T-cell (primary cell): ENCODE measurements at regions not wholly inside any gene's neighbourhood (a gene's known extent, or its start where the extent isn't known, plus 50 kb on each side); places are given as distances from the start of the nearest gene placed in this dataset.

ENCODE experiments used
- ATAC-seq, 4 experiments: fragments of 200-7000 bp in 3 of 4; fragments of 150-1000 bp in 1 of 4; cut with Tn5 transposase; replicated peaks in 1 of 4; 1 replicate in 3 of 4; 2 replicates in 1 of 4; pipeline ENCODE4 v1.10.0; 2021; ENCODE audit warnings: moderate library complexity in 3 of 4, mild to moderate bottlenecking in 2 of 4, moderate number of reproducible peaks in 1 of 4
- CTCF ChIA-PET, 2 donors: fragments of 300-600 bp; sonication (Branson Sonifier 250); formaldehyde crosslinking; loops; one replicate each; lab custom pipeline; 2022; ENCODE audit warnings: antibody characterized with exemption in 2 of 2; lab: Charles Lee
- POLR2A ChIA-PET, 2 donors: fragments of 300-600 bp; sonication (Branson Sonifier 250); formaldehyde crosslinking; loops; one replicate each; lab custom pipeline; 2022; ENCODE audit warnings: antibody characterized with exemption in 2 of 2; lab: Charles Lee
- DNase-seq, 35 experiments: peaks; one replicate each; pipeline versions ENCODE4 v3.0.0 to v3.0.0-alpha.2; 2013 to 2023
- H3K27ac ChIP-seq: one replicate; pipeline ENCODE4 v1.5.1; 2013; ENCODE audit warnings: low read length
- H3K27me3 ChIP-seq, 2 experiments: replicated peaks in 1 of 2; 1 replicate in 1 of 2; 2 replicates in 1 of 2; pipeline versions ENCODE4 v1.6.1 to v1.7.0; 2013; ENCODE audit warnings: low read length in 1 of 2, mixed read lengths in 1 of 2; ENCODE audit not compliant: control insufficient read depth in 2 of 2, insufficient read depth in 2 of 2; ENCODE audit errors: extremely low read depth in 1 of 2
- H3K36me3 ChIP-seq, 2 donors: 1 replicate in 1 of 2; 2 replicates in 1 of 2; pipeline versions ENCODE4 v1.6.1 to v1.7.0; 2013; ENCODE audit warnings: low read length in 1 of 2; ENCODE audit not compliant: control insufficient read depth in 2 of 2, insufficient read depth in 1 of 2; ENCODE audit errors: extremely low read depth in 1 of 2
- H3K4me1 ChIP-seq, 2 experiments: 1 replicate in 1 of 2; 2 replicates in 1 of 2; pipeline versions ENCODE4 v1.6.1 to v1.7.0; 2013; ENCODE audit warnings: low read length in 2 of 2, mixed read lengths in 1 of 2; ENCODE audit not compliant: insufficient read depth in 2 of 2, control insufficient read depth in 1 of 2; ENCODE audit errors: extremely low read depth in 1 of 2
- H3K4me3 ChIP-seq, 2 donors: 1 replicate in 1 of 2; 2 replicates in 1 of 2; pipeline versions ENCODE4 v1.5.1 to v1.7.0; 2013; ENCODE audit warnings: mild to moderate bottlenecking in 2 of 2, low read length in 1 of 2, moderate library complexity in 1 of 2; ENCODE audit not compliant: control insufficient read depth in 1 of 2; ENCODE audit errors: extremely low read depth in 1 of 2
- H3K9me3 ChIP-seq: 2 replicates; pipeline ENCODE4 v1.7.0; 2013
- H3K27ac Mint-ChIP-seq, 2 donors: one replicate each; pipeline ENCODE4 v1.8.0; 2020 to 2021; ENCODE audit warnings: mild to moderate bottlenecking in 2 of 2, mixed read lengths in 2 of 2
- H3K27me3 Mint-ChIP-seq, 2 donors: one replicate each; pipeline ENCODE4 v1.8.0; 2021 to 2022; ENCODE audit warnings: mixed read lengths in 2 of 2
- H3K36me3 Mint-ChIP-seq: one replicate; pipeline ENCODE4 v1.8.0; 2021; ENCODE audit warnings: mixed read lengths
- H3K4me1 Mint-ChIP-seq, 3 donors: one replicate each; pipeline ENCODE4 v1.8.0; 2020 to 2022; ENCODE audit warnings: mixed read lengths in 3 of 3, mild to moderate bottlenecking in 1 of 3
- H3K4me3 Mint-ChIP-seq, 3 donors: one replicate each; pipeline ENCODE4 v1.8.0; 2020 to 2022; ENCODE audit warnings: mild to moderate bottlenecking in 3 of 3, mixed read lengths in 3 of 3, moderate library complexity in 3 of 3
- H3K9me3 Mint-ChIP-seq, 3 donors: one replicate each; pipeline ENCODE4 v1.8.0; 2020 to 2022; ENCODE audit warnings: mixed read lengths in 3 of 3
- WGBS: methylation state at CpG from one replicate; pipeline ENCODE4 v1.1.5; 2013; ENCODE audit warnings: missing lambda C conversion rate; ENCODE audit not compliant: insufficient coverage; 5-methylcytosine and 5-hydroxymethylcytosine counted together

DNA sequence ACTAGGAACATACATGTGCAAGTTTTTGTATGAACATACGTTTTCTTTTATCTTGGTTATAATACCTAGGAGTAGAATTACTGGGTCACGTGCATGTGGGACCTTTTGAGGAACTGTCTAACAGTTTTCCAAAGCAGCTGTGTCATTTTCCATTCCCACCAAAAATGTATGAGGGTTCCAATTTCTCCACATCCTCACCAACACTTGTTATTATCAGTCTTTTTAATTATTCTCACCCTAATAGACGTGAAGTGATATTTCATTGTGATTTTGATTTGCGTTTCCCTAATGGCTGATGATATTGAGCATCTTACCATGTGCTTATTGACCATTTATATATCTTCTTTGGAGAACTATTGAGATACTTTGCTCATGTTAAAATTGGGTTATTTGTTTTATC, 162.1 kb downstream of the CHST1 start:
- H3K4me3 ChIP-seq, result no peak overlapping the region
- H3K27me3 ChIP-seq, result peaks cover 2 to 24% of the 10 kb centered on the region in 2 experiments
- ChIA-PET POLR2A (no interaction called here), CTCF (no interaction called here)
- Mint-ChIP-seq H3K27ac (no peak overlapping the region), H3K36me3 (no peaks in the 10 kb centered on the region), H3K4me3 (no peak overlapping the region), H3K27me3 (peaks cover 30 to 36% of the 10 kb centered on the region in 2 donors), H3K4me1 (no peaks in the 10 kb centered on the region), H3K9me3 (peaks cover 4 to 5% (median 4%) of the 10 kb centered on the region in 3 donors)
- H3K9me3 ChIP-seq, result no peaks in the 10 kb centered on the region
- no peaks in the 10 kb centered on the region for H3K36me3 ChIP-seq
- no CpG with 5 or more reads among the region's 4 CpGs for WGBS
- ATAC-seq (no peak), DNase-seq (no peak)
- no peak overlapping the region for H3K27ac ChIP-seq
- no peaks in the 10 kb centered on the region for H3K4me1 ChIP-seq

DNA sequence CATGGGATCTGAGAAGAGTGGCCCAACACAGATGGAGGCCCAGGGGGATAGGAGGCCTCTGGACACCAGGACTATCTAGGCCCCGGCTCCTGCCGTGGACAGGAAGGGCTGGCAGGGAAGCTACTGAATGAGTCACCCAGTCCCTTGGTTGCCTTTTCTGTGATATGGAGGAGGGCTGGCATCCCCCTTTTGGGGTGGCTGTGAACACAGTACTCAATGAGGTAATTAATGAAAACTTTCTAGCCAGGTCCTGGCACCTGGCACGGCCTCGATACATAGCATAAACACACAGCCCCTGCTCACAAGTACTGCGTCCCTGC, 163.2 kb downstream of the CHST1 start:
- CTCF ChIA-PET, result no interaction called here
- Histone ChIP-seq H3K27me3 (peaks cover 2 to 16% of the 10 kb centered on the region in 2 experiments), H3K4me1 (no peaks in the 10 kb centered on the region), H3K27ac (no peak overlapping the region), H3K4me3 (no peak overlapping the region), H3K36me3 (no peaks in the 10 kb centered on the region), H3K9me3 (no peaks in the 10 kb centered on the region)
- Mint-ChIP-seq H3K27ac (no peak overlapping the region), H3K4me1 (no peaks in the 10 kb centered on the region), H3K4me3 (no peak overlapping the region), H3K27me3 (peaks cover 30 to 38% of the 10 kb centered on the region in 2 donors), H3K9me3 (peaks cover 4 to 10% (median 7%) of the 10 kb centered on the region in 3 donors), H3K36me3 (no peaks in the 10 kb centered on the region)
- 88% methylated on average over 5 of the region's 5 CpGs for WGBS
- ATAC-seq, result no peak
- DNase-seq, result no peak
- POLR2A ChIA-PET, result no interaction called here

DNA sequence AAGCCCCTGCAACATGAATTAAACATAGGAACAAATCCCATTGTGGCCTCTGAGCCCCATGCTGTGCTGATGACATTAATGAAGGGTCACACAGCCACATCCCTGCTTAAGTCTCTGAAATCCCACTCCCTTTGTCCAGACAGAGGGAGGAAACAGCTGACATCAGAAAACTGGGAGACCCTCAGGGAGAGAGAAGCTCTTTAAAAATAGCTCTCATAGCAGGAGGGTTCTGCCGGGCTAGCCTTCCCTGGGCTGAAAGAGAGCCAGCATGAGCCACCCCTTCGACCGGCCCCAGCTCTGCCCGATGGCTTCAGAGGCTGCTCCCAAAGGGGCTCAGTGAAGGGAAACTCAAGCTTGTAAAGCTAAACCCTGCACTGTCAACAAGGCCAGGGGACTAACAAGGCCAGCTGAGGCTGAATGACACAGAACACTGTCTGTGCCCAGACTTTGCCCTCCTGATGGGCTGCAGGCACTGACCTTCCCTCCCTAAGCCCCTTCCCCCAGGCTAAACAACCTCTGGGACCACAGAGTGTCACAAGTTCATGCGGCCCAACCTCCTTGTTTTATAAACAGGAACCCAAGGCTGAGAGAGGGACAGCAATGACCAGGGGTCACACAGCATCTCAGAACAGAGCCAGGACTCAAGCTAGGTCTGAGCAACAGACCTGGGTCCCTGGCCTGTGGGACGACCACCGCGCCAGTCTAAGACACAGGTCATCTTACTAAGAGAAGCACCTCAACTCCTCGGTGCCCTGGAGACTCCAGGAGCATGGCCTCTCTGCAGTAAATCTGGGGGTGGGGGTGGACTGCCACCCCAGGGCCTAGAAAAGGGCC, 163.8 kb downstream of the CHST1 start:
- H3K4me3 Mint-ChIP-seq, result no peak overlapping the region
- no peaks in the 10 kb centered on the region for H3K9me3 ChIP-seq
- ChIA-PET CTCF (no interaction called here), POLR2A (no interaction called here)
- H3K27ac ChIP-seq, result no peak overlapping the region
- no peaks in the 10 kb centered on the region for H3K36me3 Mint-ChIP-seq
- H3K27me3 ChIP-seq, result peaks cover 2 to 16% of the 10 kb centered on the region in 2 experiments
- H3K4me1 Mint-ChIP-seq, result no peaks in the 10 kb centered on the region
- ATAC-seq (no peak), DNase-seq (no peak)
- no peaks in the 10 kb centered on the region for H3K4me1 ChIP-seq
- H3K36me3 ChIP-seq, result no peaks in the 10 kb centered on the region
- H3K9me3 Mint-ChIP-seq, result peaks cover 4 to 10% (median 7%) of the 10 kb centered on the region in 3 donors
- no peak overlapping the region for H3K27ac Mint-ChIP-seq
- WGBS, result 72% methylated on average over 7 of the region's 9 CpGs
- H3K27me3 Mint-ChIP-seq, result peaks cover 31 to 40% of the 10 kb centered on the region in 2 donors
- no peak overlapping the region for H3K4me3 ChIP-seq

DNA sequence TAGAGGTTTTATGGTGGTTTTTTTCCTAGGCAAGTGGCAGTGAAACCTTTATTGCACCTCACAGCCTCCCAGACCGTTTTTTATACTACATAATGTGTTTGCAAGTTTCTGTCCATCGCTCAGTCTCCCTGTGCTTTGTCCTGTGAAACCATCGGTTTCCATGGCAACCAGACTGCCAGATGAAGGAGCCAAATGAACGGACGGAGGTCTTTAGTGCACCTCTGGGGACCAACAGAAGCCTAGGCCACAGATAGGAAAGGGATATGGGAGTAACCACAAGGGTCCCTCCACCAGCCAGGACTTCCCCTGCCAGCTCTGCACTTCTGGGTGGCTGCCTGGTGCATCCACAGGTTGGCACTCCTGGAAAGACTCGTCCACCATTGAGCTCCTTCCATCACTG, 165.0 kb downstream of the CHST1 start:
- Mint-ChIP-seq H3K27me3 (peaks cover 29 to 39% of the 10 kb centered on the region in 2 donors), H3K36me3 (no peaks in the 10 kb centered on the region), H3K4me3 (no peak overlapping the region), H3K9me3 (peaks cover 4 to 10% (median 7%) of the 10 kb centered on the region in 3 donors), H3K4me1 (no peaks in the 10 kb centered on the region), H3K27ac (no peak overlapping the region)
- DNase-seq (no peak), ATAC-seq (no peak)
- CTCF ChIA-PET, result no interaction called here
- H3K4me3 ChIP-seq, result no peak overlapping the region
- H3K9me3 ChIP-seq, result no peaks in the 10 kb centered on the region
- POLR2A ChIA-PET, result no interaction called here
- 63% methylated on average over 4 of the region's 6 CpGs for WGBS
- H3K27ac ChIP-seq, result no peak overlapping the region
- no peaks in the 10 kb centered on the region for H3K4me1 ChIP-seq
- H3K27me3 ChIP-seq, result peaks cover 2 to 16% of the 10 kb centered on the region in 2 experiments
- H3K36me3 ChIP-seq, result no peaks in the 10 kb centered on the region

DNA sequence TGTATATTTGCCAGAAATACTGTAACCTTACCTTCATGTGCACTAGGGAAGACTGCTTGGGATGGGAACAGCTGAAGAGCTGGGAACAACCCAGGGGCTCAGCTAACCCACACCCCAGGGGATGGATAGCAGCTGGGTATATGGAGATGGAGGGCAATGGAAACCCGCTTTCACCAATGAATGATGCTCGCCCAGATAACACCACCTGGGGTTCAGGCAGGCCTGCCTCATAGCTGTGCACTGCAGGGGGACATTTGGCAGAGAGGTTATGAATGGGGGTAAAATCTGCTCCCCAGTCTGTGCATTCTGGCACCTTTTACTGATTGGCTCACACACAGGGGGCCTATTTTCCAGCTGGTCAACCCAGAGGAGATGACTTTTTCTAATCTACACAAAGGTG, 170.7 kb downstream of the CHST1 start:
- peaks cover 2 to 11% (median 6%) of the 10 kb centered on the region in 3 donors for H3K9me3 Mint-ChIP-seq
- CTCF ChIA-PET, result no interaction called here

DNA sequence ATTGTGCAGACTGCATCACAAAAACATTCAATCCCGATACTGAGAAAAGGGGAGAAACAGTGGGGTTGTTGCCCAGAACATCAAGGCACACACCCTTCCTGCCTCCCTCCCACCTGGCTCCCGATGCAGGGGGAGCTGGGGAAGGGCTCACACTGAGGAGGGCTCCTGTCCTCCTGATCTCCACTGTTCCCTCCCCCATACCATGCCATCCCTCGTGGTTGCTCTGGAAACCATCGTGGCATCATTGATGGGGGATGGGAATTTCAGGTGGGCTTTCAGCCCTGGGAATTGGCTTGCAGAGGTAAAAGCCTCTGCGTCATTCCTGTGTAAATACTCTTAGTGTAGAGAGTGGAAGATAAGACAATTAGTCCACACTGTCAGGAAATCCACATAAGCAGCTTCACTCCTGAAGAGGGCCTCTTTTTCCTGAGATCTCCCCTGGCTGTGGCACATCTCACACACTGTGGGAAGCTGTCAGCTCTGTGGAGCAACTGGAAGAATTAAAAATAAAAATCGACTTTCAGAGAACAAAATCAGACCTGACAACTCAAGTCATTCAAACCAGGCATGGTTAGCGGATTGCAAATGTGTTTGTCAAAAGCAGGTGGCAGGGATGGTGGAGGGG, 176.0 kb downstream of the CHST1 start:
- H3K4me3 Mint-ChIP-seq, result no peak overlapping the region
- Histone ChIP-seq H3K27me3 (peaks cover 0 to 7% of the 10 kb centered on the region in 2 experiments), H3K36me3 (no peaks in the 10 kb centered on the region), H3K9me3 (no peaks in the 10 kb centered on the region), H3K4me1 (no peaks in the 10 kb centered on the region), H3K4me3 (no peak overlapping the region), H3K27ac (no peak overlapping the region)
- H3K27ac Mint-ChIP-seq, result no peak overlapping the region
- H3K4me1 Mint-ChIP-seq, result no peaks in the 10 kb centered on the region
- ChIA-PET CTCF (no interaction called here), POLR2A (no interaction called here)
- no peaks in the 10 kb centered on the region for H3K36me3 Mint-ChIP-seq
- peaks cover 0 to 8% (median 0%) of the 10 kb centered on the region in 3 donors for H3K9me3 Mint-ChIP-seq
- DNase-seq, result no peak
- H3K27me3 Mint-ChIP-seq, result peaks cover 8 to 31% of the 10 kb centered on the region in 2 donors
- no peak for ATAC-seq
- no CpG with 5 or more reads among the region's 7 CpGs for WGBS

More for the DNA sequence above, 170.7 kb downstream of the CHST1 start:
- no peaks in the 10 kb centered on the region for H3K4me1 Mint-ChIP-seq
- no CpG with 5 or more reads among the region's 2 CpGs for WGBS
- H3K27me3 Mint-ChIP-seq, result peaks cover 16 to 35% of the 10 kb centered on the region in 2 donors
- H3K4me3 Mint-ChIP-seq, result no peak overlapping the region
- Histone ChIP-seq H3K4me1 (no peaks in the 10 kb centered on the region), H3K27me3 (peaks cover 0 to 9% of the 10 kb centered on the region in 2 experiments), H3K4me3 (no peak overlapping the region), H3K36me3 (no peaks in the 10 kb centered on the region), H3K9me3 (no peaks in the 10 kb centered on the region), H3K27ac (no peak overlapping the region)
- H3K27ac Mint-ChIP-seq, result no peak overlapping the region
- no peak for DNase-seq
- ATAC-seq, result no peak
- H3K36me3 Mint-ChIP-seq, result no peaks in the 10 kb centered on the region
- POLR2A ChIA-PET, result no interaction called here
